HG03095 (cell line): ENCODE measurements at regions not wholly inside any gene's neighbourhood (a gene's known extent, or its start where the extent isn't known, plus 50 kb on each side); places are given as distances from the start of the nearest gene placed in this dataset.
A peak's percentile ranks its signal among the peaks of the same experiment; 100 is the strongest.

Experiments used
- ATAC-seq: cut with Tn5 transposase; IDR thresholded peaks from one replicate; pipeline ENCODE4 v1.9.1; 2021; ENCODE audit warnings: moderate library complexity; ENCODE audit not compliant: unreplicated experiment

GRCh38 chr5:133831491-133832224 lies 136.8 kb downstream of the C5orf15 start:
- no peak for ATAC-seq

GRCh38 chr5:133830911-133831310 lies 137.5 kb downstream of the C5orf15 start:
- no peak for ATAC-seq

GRCh38 chr5:133830281-133830680 lies 138.1 kb downstream of the C5orf15 start:
- ATAC-seq, result no peak

- ATAC-seq, result no peak
These were observed 138.6 kb downstream of the C5orf15 start for GRCh38 chr5:133829786-133830185.

GRCh38 chr5:133828722-133829121 lies 139.7 kb downstream of the C5orf15 start:
- ATAC-seq, result no peak

GRCh38 chr5:133827830-133828229 lies 140.6 kb downstream of the C5orf15 start:
- ATAC-seq, result no peak

GRCh38 chr5:133827011-133827410 lies 141.4 kb downstream of the C5orf15 start:
- ATAC-seq, result no peak

- no peak for ATAC-seq
These were observed 142.7 kb downstream of the C5orf15 start for GRCh38 chr5:133825631-133826289.

GRCh38 chr5:133824661-133825254 lies 143.7 kb downstream of the C5orf15 start:
- ATAC-seq, result peak; percentile 63

GRCh38 chr5:133821889-133822288 lies 146.5 kb downstream of the C5orf15 start:
- no peak for ATAC-seq

- ATAC-seq, result no peak
These were observed 147.1 kb downstream of the C5orf15 start for GRCh38 chr5:133821311-133821741.

- no peak for ATAC-seq
These were observed 147.9 kb downstream of the C5orf15 start for GRCh38 chr5:133820507-133820906.

GRCh38 chr5:133819977-133820471 lies 148.4 kb downstream of the C5orf15 start:
- ATAC-seq, result no peak

GRCh38 chr5:133818869-133819600 lies 149.4 kb downstream of the C5orf15 start:
- no peak for ATAC-seq

- no peak for ATAC-seq
These were observed 150.4 kb downstream of the C5orf15 start for GRCh38 chr5:133818031-133818431.

GRCh38 chr5:133817456-133817855 lies 151.0 kb downstream of the C5orf15 start:
- ATAC-seq, result no peak

GRCh38 chr5:133816791-133817190 lies 151.6 kb downstream of the C5orf15 start:
- no peak for ATAC-seq

- no peak for ATAC-seq
These were observed 154.3 kb downstream of the C5orf15 start for GRCh38 chr5:133814152-133814551.

- ATAC-seq, result no peak
These were observed 157.3 kb downstream of the C5orf15 start for GRCh38 chr5:133811168-133811567.

GRCh38 chr5:133809801-133810200 lies 158.6 kb downstream of the C5orf15 start:
- ATAC-seq, result no peak

GRCh38 chr5:133807348-133807747 lies 161.1 kb downstream of the C5orf15 start:
- ATAC-seq, result no peak
